BJ (cell line): ENCODE measurements at regions not wholly inside any gene's neighbourhood (a gene's known extent, or its start where the extent isn't known, plus 50 kb on each side); places are given as distances from the start of the nearest gene placed in this dataset.

Source experiments
- CTCF ChIA-PET: fragments of 350-600 bp; formaldehyde crosslinking; extraction: SDS; loops from one replicate; lab custom pipeline; 2021; ENCODE audit warnings: antibody characterized with exemption, inconsistent platforms; lab: Yijun Ruan, JAX
- POLR2A ChIA-PET: fragments of 300-600 bp; sonication (Branson Sonifier 250); formaldehyde crosslinking; extraction: SDS; loops from one replicate; lab custom pipeline; 2021; ENCODE audit warnings: antibody characterized with exemption; lab: Charles Lee
- DNase-seq: peaks from one replicate; pipeline ENCODE4 v3.0.0-alpha.2; 2011; ENCODE audit warnings: low read depth
- H3K27me3 ChIP-seq: 2 replicates; pipeline ENCODE4 v1.6.0; 2011; ENCODE audit warnings: low read length; ENCODE audit not compliant: control insufficient read depth, insufficient read depth
- H3K36me3 ChIP-seq: 2 replicates; pipeline ENCODE4 v1.5.1; 2011; ENCODE audit warnings: low read length; ENCODE audit not compliant: control insufficient read depth, insufficient read depth
- H3K4me3 ChIP-seq: 2 replicates; pipeline ENCODE4 v1.5.1; 2011; ENCODE audit warnings: low read depth, mild to moderate bottlenecking, control low read depth, low read length
- TF ChIP-seq, protein P1 (sequence below): IDR thresholded peaks from 2 replicates; pipeline ENCODE4 v1.5.1; 2011; ENCODE audit warnings: low read depth, mild to moderate bottlenecking, control low read depth, inconsistent platforms, low read length, moderate library complexity; ENCODE audit not compliant: insufficient read depth

DNA sequence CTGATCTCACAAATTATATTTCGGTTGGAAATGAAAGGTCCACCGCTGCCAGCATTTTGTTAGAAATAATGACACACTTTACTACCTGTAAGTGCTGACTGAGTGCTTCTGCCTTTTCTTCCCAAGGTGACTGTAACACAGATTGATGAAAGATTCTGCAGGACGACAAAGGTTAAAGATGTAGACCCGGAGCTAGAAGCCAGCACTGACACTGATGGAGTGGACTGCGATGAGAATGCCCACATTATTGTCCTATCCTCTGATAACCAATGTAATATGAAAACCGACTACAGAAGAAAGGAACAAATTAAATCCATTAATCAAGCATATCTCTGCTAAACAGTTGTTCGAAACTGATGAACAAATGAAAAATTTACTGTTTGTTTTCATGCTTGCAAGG, 666.5 kb downstream of the GBE1 start:
- Histone ChIP-seq H3K36me3 (no peaks in the 10 kb centered on the region), H3K27me3 (no peaks in the 10 kb centered on the region), H3K4me3 (no peak overlapping the region)
- CTCF ChIA-PET = no interaction called here
- POLR2A ChIA-PET = no interaction called here
- no peak for DNase-seq
- TF ChIP-seq, protein P1, sequence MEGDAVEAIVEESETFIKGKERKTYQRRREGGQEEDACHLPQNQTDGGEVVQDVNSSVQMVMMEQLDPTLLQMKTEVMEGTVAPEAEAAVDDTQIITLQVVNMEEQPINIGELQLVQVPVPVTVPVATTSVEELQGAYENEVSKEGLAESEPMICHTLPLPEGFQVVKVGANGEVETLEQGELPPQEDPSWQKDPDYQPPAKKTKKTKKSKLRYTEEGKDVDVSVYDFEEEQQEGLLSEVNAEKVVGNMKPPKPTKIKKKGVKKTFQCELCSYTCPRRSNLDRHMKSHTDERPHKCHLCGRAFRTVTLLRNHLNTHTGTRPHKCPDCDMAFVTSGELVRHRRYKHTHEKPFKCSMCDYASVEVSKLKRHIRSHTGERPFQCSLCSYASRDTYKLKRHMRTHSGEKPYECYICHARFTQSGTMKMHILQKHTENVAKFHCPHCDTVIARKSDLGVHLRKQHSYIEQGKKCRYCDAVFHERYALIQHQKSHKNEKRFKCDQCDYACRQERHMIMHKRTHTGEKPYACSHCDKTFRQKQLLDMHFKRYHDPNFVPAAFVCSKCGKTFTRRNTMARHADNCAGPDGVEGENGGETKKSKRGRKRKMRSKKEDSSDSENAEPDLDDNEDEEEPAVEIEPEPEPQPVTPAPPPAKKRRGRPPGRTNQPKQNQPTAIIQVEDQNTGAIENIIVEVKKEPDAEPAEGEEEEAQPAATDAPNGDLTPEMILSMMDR = no peak

DNA sequence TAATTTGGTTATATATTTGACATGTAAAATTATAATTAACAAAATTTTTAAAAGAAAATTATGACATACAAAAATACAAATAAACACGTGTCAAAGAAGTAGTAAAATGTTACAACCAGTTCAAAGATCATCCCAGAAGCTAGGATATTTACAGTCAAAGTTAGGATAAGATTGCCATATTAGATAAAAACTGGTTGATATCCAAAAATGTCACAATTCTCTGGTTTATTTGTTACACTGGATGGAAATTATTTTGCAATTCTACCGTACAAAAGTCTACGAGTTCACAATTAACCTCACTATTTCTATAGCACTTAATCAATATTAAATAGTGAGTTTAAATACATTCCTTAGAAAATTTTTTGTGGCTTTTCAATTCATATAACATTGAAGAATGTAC, 673.8 kb downstream of the GBE1 start:
- ChIA-PET POLR2A (no interaction called here), CTCF (no interaction called here)
- TF ChIP-seq, protein P1 = no peak
- no peak for DNase-seq
- Histone ChIP-seq H3K4me3 (no peak overlapping the region), H3K36me3 (no peaks in the 10 kb centered on the region), H3K27me3 (no peaks in the 10 kb centered on the region)

DNA sequence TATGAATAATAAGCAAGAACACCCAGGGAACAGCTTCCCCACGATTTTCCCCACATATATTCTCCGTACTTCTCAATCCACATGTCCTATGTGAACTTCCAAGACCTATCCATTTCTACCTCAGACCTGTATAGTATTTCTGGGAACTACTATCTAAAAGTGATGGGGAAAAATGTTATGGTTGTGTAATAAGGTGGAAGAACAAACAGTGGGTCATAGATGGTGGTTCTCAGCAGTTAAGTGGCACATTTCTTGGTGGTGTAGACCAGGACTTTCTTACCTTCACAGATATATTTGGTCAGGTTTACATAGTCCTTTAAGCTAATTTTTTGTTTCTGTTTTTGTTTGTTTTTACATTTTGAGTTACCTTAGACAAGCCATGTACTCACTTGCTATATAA, 675.1 kb downstream of the GBE1 start:
- Histone ChIP-seq H3K27me3 (no peaks in the 10 kb centered on the region), H3K36me3 (no peaks in the 10 kb centered on the region), H3K4me3 (no peak overlapping the region)
- TF ChIP-seq, protein P1 = no peak
- ChIA-PET POLR2A (no interaction called here), CTCF (no interaction called here)
- DNase-seq = no peak

DNA sequence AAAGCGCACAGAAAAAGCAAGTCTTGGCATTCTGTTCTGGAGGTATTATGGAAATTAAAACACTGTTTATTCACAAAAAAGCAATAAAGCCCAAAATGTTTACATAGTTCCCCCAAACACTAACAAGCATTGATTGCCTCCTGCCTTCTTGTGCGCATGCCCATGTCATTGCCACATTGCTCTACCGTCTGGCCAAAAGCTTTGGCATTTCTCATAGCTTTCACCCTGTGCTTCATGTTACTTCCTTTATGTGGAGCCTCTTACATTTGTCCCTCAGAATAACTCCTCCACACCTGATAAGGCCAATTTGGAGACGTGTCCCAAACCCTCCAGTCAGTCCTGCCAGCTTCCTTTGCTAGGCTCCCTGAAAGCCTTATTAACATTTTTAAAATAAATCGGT, 680.8 kb downstream of the GBE1 start:
- no peak for DNase-seq
- CTCF ChIA-PET = no interaction called here
- POLR2A ChIA-PET = no interaction called here
- TF ChIP-seq, protein P1 = no peak
- no peak overlapping the region for H3K4me3 ChIP-seq
- H3K27me3 ChIP-seq = no peaks in the 10 kb centered on the region
- H3K36me3 ChIP-seq = no peaks in the 10 kb centered on the region

DNA sequence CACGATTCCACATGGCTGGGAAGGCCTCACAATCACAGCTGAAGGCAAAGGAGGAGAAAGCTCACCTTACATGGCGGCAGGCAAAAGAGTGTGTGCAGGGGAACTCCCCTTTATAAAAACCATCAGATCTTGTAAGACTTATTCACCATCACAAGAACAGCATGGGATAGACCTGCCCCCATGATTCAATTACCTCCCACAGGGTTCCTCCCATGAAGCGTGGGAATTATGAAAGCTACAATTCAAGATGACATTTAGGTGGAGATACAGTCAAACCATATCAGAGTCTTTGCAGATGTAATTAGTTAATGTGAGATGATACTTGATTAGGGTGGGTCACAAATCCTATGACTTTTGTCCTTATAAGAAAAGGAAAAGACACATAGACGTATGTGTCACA, 688.9 kb downstream of the GBE1 start:
- ChIA-PET CTCF (no interaction called here), POLR2A (no interaction called here)
- TF ChIP-seq, protein P1 = no peak
- H3K4me3 ChIP-seq = no peak overlapping the region
- H3K27me3 ChIP-seq = no peaks in the 10 kb centered on the region
- DNase-seq = no peak
- H3K36me3 ChIP-seq = no peaks in the 10 kb centered on the region

DNA sequence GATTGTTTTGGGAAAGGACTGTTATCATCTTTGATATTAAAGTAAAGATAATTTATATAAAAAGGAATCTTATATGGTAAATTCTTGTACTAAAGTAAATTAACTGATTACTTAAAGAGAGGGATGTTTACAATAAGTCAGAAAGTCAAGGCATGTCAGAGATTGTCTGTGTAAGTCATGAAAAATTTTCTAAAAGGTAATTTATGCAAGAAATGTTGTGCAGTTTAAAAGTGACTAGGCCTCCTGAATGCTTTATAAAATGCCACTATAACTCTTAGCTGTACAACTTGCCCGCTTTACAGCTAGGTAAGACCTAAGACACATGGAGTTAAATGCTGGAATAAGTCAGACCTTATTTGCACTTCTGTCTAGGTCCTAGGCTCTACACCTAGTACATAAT, 692.9 kb downstream of the GBE1 start:
- POLR2A ChIA-PET = no interaction called here
- Histone ChIP-seq H3K36me3 (no peaks in the 10 kb centered on the region), H3K4me3 (no peak overlapping the region), H3K27me3 (no peaks in the 10 kb centered on the region)
- CTCF ChIA-PET = no interaction called here
- no peak for DNase-seq
- TF ChIP-seq, protein P1 = no peak
